ENCODE measurements at regions not wholly inside any gene's neighbourhood (a gene's known extent, or its start where the extent isn't known, plus 50 kb on each side); places are given as distances from the start of the nearest gene placed in this dataset.

GRCh38 chr14:76708771-76709170 is 52.5 kb upstream of the VASH1 start:
- CTCF ChIA-PET, result interaction anchor here (1.4 to 10.2 kb wide), 12 partner anchors 10 to 362 kb away, joined by 4 to 147 read pairs (median 20); partner anchors contain the start of genes ANGEL1 and VASH1
- Histone ChIP-seq H3K9me2 (no peaks in the 10 kb centered on the region), H4K20me1 (ENCODE audit: insufficient read depth) (no peaks in the 10 kb centered on the region), H3K4me2 (no peak overlapping the region), H3K4me1 (ENCODE audit: control insufficient read depth in 1 of 2, insufficient read depth in 2 of 2, low read depth in 1 of 2, low read length in 1 of 2) (no peaks in the 10 kb centered on the region), H3K4me3 (ENCODE audit: low read depth in 2 of 2, low read length in 1 of 2) (no peak overlapping the region), H2AFZ (ENCODE audit: low read depth) (no peak overlapping the region), H3K9me3 (no peaks in the 10 kb centered on the region), H3F3A (replicated peaks; ENCODE audit: insufficient read depth) (no peaks in the 10 kb centered on the region), H3K27ac (ENCODE audit: low read depth in 2 of 2, low read length in 1 of 2) (no peak overlapping the region), H3K27me3 (ENCODE audit: insufficient read depth) (no peaks in the 10 kb centered on the region; the same call in 1 of the 2 replicates), H3K9ac (no peak overlapping the region), H3K79me2 (ENCODE audit: insufficient read depth) (no peaks in the 10 kb centered on the region), H3K36me3 (replicated peaks in 1 of 2; ENCODE audit: control insufficient read depth in 1 of 2, insufficient read depth in 2 of 2, low read length in 1 of 2) (no peaks in the 10 kb centered on the region)
- WGBS (ENCODE audit: low lambda C conversion rate), result 79% methylated on average over 8 of the region's 8 CpGs
- POLR2A ChIA-PET, result no interaction called here
- DNase-seq, result no peak
- TF ChIP-seq FOSL2 (IDR thresholded peaks at IDR 0.05; ENCODE audit: borderline replicate concordance, low read depth), result no peak
- no peak for TF ChIP-seq FOXM1 (IDR thresholded peaks at IDR 0.05; ENCODE audit: low read depth)
- no peak for TF ChIP-seq MEF2A (IDR thresholded peaks at IDR 0.05; ENCODE audit: borderline replicate concordance, low read depth)
- no peak for TF ChIP-seq EZH2phosphoT487 (IDR thresholded peaks at IDR 0.05; ENCODE audit: borderline replicate concordance, low read depth)
- TF ChIP-seq PBX3 (IDR thresholded peaks at IDR 0.05), result no peak
- no peak for TF ChIP-seq NRF1 (IDR thresholded peaks at IDR 0.05; ENCODE audit: low read depth, low read length)
- no peak for TF ChIP-seq EP300 (IDR thresholded peaks at IDR 0.05; ENCODE audit: borderline replicate concordance in 1 of 2, low read depth in 1 of 2, low read length in 1 of 2)

GRCh38 chr14:76710056-76711010 is 50.9 kb upstream of the VASH1 start:
- Histone ChIP-seq H4K20me1 (ENCODE audit: insufficient read depth) (no peaks in the 10 kb centered on the region), H3K79me2 (ENCODE audit: insufficient read depth) (no peaks in the 10 kb centered on the region), H2AFZ (ENCODE audit: low read depth) (no peak overlapping the region), H3K27me3 (ENCODE audit: insufficient read depth) (no peaks in the 10 kb centered on the region; the same call in 1 of the 2 replicates), H3K9me2 (no peaks in the 10 kb centered on the region), H3K9ac (no peak overlapping the region), H3K4me2 (no peak overlapping the region), H3K36me3 (replicated peaks in 1 of 2; ENCODE audit: control insufficient read depth in 1 of 2, insufficient read depth in 2 of 2, low read length in 1 of 2) (no peaks in the 10 kb centered on the region), H3K4me1 (ENCODE audit: control insufficient read depth in 1 of 2, insufficient read depth in 2 of 2, low read depth in 1 of 2, low read length in 1 of 2) (peaks cover 0 to 1% of the 10 kb centered on the region in 2 experiments; a peak in 1 of 4 replicates), H3F3A (replicated peaks; ENCODE audit: insufficient read depth) (no peaks in the 10 kb centered on the region), H3K9me3 (no peaks in the 10 kb centered on the region), H3K27ac (ENCODE audit: low read depth in 2 of 2, low read length in 1 of 2) (no peak overlapping the region), H3K4me3 (ENCODE audit: low read depth in 2 of 2, low read length in 1 of 2) (no peak overlapping the region)
- TF ChIP-seq SMC3 (IDR thresholded peaks at IDR 0.05; ENCODE audit: low read depth, low read length) (peak; percentile 68), FOXJ3 (CRISPR knock-in tag; IDR thresholded peaks at IDR 0.05) (no peak), RFX5 (IDR thresholded peaks at IDR 0.05; ENCODE audit: low read length) (0 out of 2 replicates have a peak, but pooled peaks have one; percentile 27), RAD21 (IDR thresholded peaks at IDR 0.05; ENCODE audit: low read length) (peak; percentile 82), CHD2 (IDR thresholded peaks at IDR 0.05; ENCODE audit: low read length, partially characterized antibody) (peak; percentile 16), EP300 (IDR thresholded peaks at IDR 0.05; ENCODE audit: borderline replicate concordance in 1 of 2, low read depth in 1 of 2, low read length in 1 of 2) (no peak), GABPA (IDR thresholded peaks at IDR 0.05; ENCODE audit: low read depth) (no peak), CTCF (IDR thresholded peaks at IDR 0.05) (peak; percentile 91)
- DNase-seq, result peak; percentile 68
- WGBS (ENCODE audit: low lambda C conversion rate), result 26% methylated on average over 13 of the region's 13 CpGs
- ChIA-PET CTCF (interaction anchor here (0.7 to 10.2 kb wide), 46 partner anchors 8 to 803 kb away, joined by 3 to 147 read pairs (median 6); partner anchors contain the start of genes ANGEL1 and VASH1), POLR2A (interaction anchor here (0.7 to 1.2 kb wide), 3 partner anchors 71 to 101 kb away, joined by 3 to 5 read pairs (median 3); no protein-coding TSS in a partner anchor)
